Frontal cortex (tissue), 3 donors: ENCODE measurements at regions not wholly inside any gene's neighbourhood (a gene's known extent, or its start where the extent isn't known, plus 50 kb on each side); places are given as distances from the start of the nearest gene placed in this dataset.
"Not testable (repeated sequence)": the region's sequence is repeated elsewhere in the genome, so short reads cannot be mapped to it uniquely, and the experiment has no call there.

Source experiments
- DNase-seq, 2 donors: peaks; one replicate each; pipeline ENCODE4 v3.0.0; 2012; ENCODE audit warnings: low spot score in 2 of 2
- FAIRE-seq: peaks from 2 replicates; lab custom pipeline; 2012; peaks lifted over from hg19 to GRCh38; lab: Jason Lieb, UNC
- donor health status: control.
- donor health status: control.
- donor health status: control.

- FAIRE-seq (no peak), DNase-seq (no peak)
These were observed 123.8 kb downstream of the BANF2 start for GRCh38 chr20:17823409-17824144.

DNA sequence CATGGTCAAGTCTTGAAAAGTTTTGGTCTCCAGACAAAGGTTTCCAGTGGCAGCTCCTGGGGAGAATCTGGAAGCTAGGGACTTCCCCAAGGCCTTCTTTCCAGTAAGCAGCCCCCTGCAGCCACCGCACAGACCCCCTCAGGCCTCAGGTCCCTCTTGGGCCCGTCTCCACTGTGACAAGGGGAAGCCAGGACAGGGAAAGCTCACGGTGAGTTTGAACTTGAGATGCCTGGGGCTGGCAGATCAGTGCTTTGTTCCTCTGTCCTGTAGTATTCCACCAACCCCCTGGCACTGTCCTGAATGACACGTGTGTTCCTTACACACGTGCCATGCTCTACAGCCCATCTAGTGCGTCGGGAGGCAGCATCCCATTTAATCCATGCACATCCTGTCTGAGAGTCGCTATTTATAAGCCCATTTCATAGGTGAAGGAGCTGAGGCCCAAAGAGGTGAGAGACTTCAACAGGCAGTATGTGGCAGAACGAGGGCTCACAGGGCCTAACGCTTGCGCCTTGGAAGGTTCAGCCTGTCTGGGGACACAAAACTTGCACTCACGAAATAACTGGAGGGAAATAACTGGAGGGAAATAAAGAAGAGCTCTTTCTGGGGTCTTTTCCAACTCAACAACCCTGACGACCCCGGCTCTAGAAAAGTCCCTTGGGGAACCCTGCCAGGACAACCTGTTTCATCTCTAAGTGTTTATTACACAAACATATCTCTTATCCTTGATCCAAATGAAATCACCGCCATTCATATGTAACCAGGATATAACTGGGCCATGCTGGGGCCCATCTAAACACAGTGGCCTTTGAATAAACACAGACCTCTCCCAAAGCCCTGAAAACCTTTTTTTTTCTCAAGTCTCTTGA lies 123.0 kb downstream of the BANF2 start:
- DNase-seq (no peak), FAIRE-seq (no peak)

- DNase-seq, result no peak
- FAIRE-seq, result no peak
These were observed 122.3 kb downstream of the BANF2 start for GRCh38 chr20:17822039-17822438.

DNA sequence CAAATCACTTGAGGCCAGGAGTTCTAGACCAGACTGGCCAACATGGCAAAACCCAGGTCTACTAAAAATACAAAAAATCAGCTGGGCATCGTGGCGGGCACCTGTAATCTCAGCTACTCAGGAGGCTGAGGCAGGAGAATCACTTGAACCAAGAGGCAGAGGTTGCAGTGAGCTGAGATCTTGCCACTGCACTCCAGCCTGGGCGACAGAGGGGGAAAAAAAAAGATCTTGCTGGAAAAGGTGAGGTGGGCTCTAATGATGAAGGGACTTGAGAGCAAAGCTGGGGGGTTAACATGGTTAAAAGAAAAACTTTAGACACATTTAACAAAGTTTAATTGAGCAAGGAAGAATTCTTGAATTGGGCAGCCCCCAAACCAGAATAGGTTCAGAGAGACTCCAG lies 121.8 kb downstream of the BANF2 start:
- FAIRE-seq, DNase-seq: not testable (repeated sequence)

- FAIRE-seq, result no peak
These were observed 119.8 kb downstream of the BANF2 start for GRCh38 chr20:17819395-17820093.

GRCh38 chr20:17818187-17818586 lies 118.4 kb downstream of the BANF2 start:
- no peak for DNase-seq
- no peak for FAIRE-seq

More at GRCh38 chr20:17819395-17820093, 119.8 kb downstream of the BANF2 start:
- DNase-seq, result no peak

DNA sequence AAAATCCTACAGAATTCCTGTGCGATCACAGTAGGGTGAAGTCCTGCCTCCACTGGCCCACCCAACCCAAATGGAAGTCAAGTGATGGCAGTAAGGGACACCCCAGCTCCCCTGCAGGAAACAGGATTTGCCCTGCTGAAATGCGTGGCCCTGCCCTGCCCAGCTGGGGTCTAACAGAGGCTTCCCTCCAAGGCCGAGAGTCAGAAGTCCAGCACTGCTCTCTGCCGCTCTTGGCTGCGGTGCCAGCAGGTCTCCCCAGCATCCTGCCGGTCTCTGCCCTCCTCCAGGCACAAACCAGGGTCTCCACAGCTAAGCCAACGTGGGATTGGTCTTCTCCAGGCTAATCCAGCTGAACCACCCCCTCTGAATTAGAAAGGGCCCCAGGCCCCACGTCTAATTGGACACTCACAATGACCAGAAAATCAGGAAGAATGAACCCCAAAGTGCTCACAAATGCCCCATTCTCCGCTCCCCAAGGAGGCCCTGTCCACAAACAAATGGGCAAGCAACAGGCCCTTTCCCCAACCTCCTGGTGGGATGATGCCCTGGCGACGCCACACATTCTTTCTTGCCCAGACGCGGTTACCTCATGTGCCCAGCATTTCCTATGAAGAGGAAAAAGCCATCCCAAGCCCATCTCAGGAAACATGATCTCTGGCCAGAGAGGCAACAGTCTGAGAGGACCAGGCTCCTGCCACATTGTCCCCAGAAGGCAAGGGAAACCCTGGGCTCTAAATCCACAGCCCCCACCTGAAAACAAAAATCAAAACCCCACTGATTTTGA lies 117.2 kb downstream of the BANF2 start:
- FAIRE-seq, result no peak

GRCh38 chr20:17811628-17811965 lies 111.8 kb downstream of the BANF2 start:
- DNase-seq (no peak), FAIRE-seq (no peak)

More for the DNA sequence above, 117.2 kb downstream of the BANF2 start:
- DNase-seq, result no peak

DNA sequence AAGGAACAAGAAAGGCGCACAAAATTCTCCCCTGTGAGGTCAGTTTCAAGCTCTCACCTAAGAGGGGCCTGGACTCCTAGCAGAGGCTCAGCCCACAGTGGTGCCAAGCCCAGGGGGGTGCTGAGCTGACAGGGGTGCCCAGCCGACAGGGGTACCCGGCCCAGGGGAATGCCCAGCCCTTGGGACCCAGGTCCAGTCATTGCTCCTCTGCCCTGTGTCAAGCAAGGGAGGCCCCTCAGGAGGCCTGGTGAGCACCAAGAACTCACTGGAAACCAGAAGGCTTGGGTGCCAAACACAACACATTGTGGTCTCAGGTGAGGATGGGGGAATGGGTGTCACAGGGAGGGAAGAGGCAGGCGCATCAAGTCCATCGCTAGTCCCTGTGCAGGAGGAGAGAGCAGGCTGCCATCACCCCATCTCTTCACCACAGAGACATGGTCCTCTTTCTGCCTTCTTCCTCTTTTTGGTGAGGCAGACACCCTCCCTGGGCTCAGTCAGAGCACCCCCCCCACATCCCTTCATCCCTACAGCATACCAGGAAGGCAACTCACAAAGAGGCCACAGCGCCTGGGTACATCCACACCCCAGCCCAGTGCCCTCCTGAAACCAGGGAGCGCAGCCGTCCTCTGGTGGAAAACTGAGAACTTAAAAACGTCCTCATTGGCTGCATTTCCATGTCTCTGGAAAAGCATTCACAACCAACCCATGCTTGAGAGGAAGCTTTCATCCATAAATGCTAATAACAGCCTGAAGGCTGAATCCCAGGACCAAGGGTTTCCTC lies 111.3 kb downstream of the BANF2 start:
- DNase-seq (no peak), FAIRE-seq (no peak)

- DNase-seq, result no peak
These were observed 110.4 kb downstream of the BANF2 start for GRCh38 chr20:17810062-17810631.

GRCh38 chr20:17809362-17810061 lies 109.7 kb downstream of the BANF2 start:
- no peak for DNase-seq
- FAIRE-seq, result no peak

More at GRCh38 chr20:17810062-17810631, 110.4 kb downstream of the BANF2 start:
- FAIRE-seq, result no peak

DNA sequence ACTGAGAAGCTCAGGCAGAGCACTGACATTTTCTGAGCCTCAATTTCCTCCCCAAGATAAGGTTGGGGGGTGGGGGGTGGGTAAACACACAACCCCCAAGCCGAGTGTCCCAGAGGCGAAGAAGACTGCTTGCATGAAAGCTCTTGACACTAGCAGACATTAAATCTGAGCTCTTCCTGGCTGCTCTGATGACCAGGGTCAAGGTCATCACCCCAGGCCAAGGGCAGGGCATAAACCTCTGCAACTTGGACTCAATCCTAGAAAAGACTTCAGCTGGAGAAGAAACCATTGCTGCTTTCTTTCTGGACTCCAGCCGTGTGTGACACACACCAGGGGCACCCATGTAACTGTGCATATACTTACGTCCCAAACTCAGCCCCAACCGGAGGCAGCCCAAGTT lies 109.0 kb downstream of the BANF2 start:
- DNase-seq, result no peak
- FAIRE-seq, result no peak

GRCh38 chr20:17808357-17808756 lies 108.6 kb downstream of the BANF2 start:
- FAIRE-seq (no peak), DNase-seq (no peak)

DNA sequence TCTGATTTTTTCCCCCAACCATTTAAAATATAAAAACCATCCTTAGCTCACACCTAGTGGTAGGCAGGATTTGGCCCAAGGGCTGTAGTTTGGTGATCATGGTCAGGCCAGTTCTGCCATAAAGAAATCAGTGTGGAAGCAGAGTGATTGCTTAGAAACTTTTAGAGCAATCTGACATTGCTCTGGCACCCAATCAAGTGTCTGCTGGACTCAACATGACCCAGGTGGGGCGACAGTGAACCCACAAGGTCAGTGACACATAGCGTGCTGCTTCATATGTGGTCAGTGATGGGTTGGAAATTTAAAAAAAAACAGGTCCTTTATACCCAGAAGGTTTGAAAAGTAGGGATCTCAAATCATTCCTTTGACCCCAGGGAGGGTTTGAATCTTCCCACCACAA lies 107.9 kb downstream of the BANF2 start:
- no peak for DNase-seq
- no peak for FAIRE-seq

GRCh38 chr20:17806739-17807441 lies 107.1 kb downstream of the BANF2 start:
- FAIRE-seq (no peak), DNase-seq (peak in 1 of 2 donors; percentile 51)

DNA sequence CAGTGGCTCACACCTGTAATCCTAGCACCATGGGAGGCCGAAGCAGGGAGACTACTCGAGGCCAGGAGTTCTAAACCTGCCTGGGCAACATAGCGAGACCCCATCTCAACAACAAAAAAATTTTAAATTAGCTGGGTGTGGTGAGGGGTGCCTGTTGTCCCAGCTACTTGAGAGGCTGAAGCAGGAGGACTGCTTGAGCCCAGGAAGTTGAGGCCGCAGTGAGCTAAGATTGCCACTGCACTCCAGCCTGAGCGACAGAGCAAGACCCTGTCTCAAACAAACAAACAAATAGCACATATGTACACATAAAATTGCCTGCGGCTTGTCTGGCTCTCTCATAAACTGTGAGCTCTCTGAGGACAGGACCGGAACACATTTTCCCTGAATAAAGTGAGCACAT lies 106.3 kb downstream of the BANF2 start:
- no peak for FAIRE-seq
- no peak for DNase-seq

GRCh38 chr20:17803765-17804164 lies 104.0 kb downstream of the BANF2 start:
- DNase-seq (no peak), FAIRE-seq (no peak)
